H1 (cell line): ENCODE measurements at regions not wholly inside any gene's neighbourhood (a gene's known extent, or its start where the extent isn't known, plus 50 kb on each side); places are given as distances from the start of the nearest gene placed in this dataset.

ENCODE experiments used
- CTCF ChIA-PET: fragments of 300-600 bp; sonication (Branson Sonifier 250); formaldehyde crosslinking; loops from one replicate; lab custom pipeline; 2021; ENCODE audit not compliant: partially characterized antibody; lab: Charles Lee
- POLR2A ChIA-PET: fragments of 300-600 bp; sonication (Branson Sonifier 250); formaldehyde crosslinking; loops from one replicate; lab custom pipeline; 2021; ENCODE audit warnings: inconsistent platforms; ENCODE audit not compliant: partially characterized antibody; lab: Charles Lee
- DNase-seq, 2 experiments: peaks; one replicate each; pipeline versions ENCODE4 v3.0.0 to v3.0.0-alpha.2; 2010 to 2022; ENCODE audit warnings: low spot score in 2 of 2, low read depth in 1 of 2, mixed read lengths in 1 of 2
- FAIRE-seq: peaks from 2 replicates; lab custom pipeline; 2011; peaks lifted over from hg19 to GRCh38; lab: Jason Lieb, UNC
- H2AFZ ChIP-seq: 2 replicates; pipeline ENCODE4 v1.8.1; 2012; ENCODE audit warnings: low read length, inconsistent platforms
- H2AK5ac ChIP-seq: 2 replicates; pipeline ENCODE4 v1.6.1; 2013; ENCODE audit warnings: low read depth, low read length
- H2BK120ac ChIP-seq: replicated peaks from 2 replicates; pipeline ENCODE3; 2013; ENCODE audit warnings: low read depth, low read length, inconsistent platforms
- H2BK12ac ChIP-seq: 2 replicates; pipeline ENCODE4 v1.6.1; 2013; ENCODE audit warnings: low read depth, low read length
- H2BK15ac ChIP-seq: 2 replicates; pipeline ENCODE4 v1.6.1; 2013; ENCODE audit warnings: low read length
- H2BK20ac ChIP-seq: 2 replicates; pipeline ENCODE4 v1.6.1; 2013; ENCODE audit warnings: low read length
- H2BK5ac ChIP-seq: 2 replicates; pipeline ENCODE4 v1.6.1; 2013; ENCODE audit warnings: low read depth, low read length
- H3K14ac ChIP-seq: 2 replicates; pipeline ENCODE4 v1.6.1; 2013; ENCODE audit warnings: inconsistent platforms; ENCODE audit not compliant: insufficient read length
- H3K18ac ChIP-seq: 2 replicates; pipeline ENCODE4 v1.6.1; 2013; ENCODE audit warnings: low read length; ENCODE audit errors: extremely low read depth
- H3K23ac ChIP-seq: 2 replicates; pipeline ENCODE4 v1.6.1; 2013; ENCODE audit warnings: inconsistent platforms; ENCODE audit not compliant: insufficient read length
- H3K23me2 ChIP-seq: 2 replicates; pipeline ENCODE4 v1.6.1; 2013; ENCODE audit warnings: low read depth, low read length
- H3K27ac ChIP-seq: 2 replicates; pipeline ENCODE4 v1.6.1; 2011; ENCODE audit warnings: low read depth, low read length, inconsistent platforms
- H3K27me3 ChIP-seq, 4 experiments: replicated peaks in 1 of 4; 1 replicate in 1 of 4; 2 replicates in 3 of 4; pipeline versions ENCODE4 v1.6.1 to v1.8.1; 2011 to 2013; ENCODE audit warnings: low read length in 3 of 4, mild to moderate bottlenecking in 3 of 4, inconsistent platforms in 2 of 4, mixed read lengths in 2 of 4, moderate library complexity in 1 of 4; ENCODE audit not compliant: control insufficient read depth in 3 of 4, insufficient read depth in 3 of 4; ENCODE audit errors: extremely low read depth in 1 of 4
- H3K36me3 ChIP-seq, 4 experiments: 2 replicates each; pipeline versions ENCODE4 v1.6.1 to v1.8.1; 2011 to 2013; ENCODE audit warnings: mild to moderate bottlenecking in 4 of 4, low read length in 3 of 4, moderate library complexity in 2 of 4, control low read depth in 1 of 4, inconsistent platforms in 1 of 4; ENCODE audit not compliant: insufficient read depth in 4 of 4, control insufficient read depth in 2 of 4
- H3K4ac ChIP-seq: replicated peaks from 2 replicates; pipeline ENCODE3; 2013; ENCODE audit warnings: low read length, low read depth, mixed read lengths, inconsistent platforms; ENCODE audit not compliant: insufficient read length
- H3K4me1 ChIP-seq, 4 experiments: replicated peaks in 1 of 4; 1 replicate in 1 of 4; 2 replicates in 3 of 4; pipeline versions ENCODE4 v1.6.1 to v1.8.1; 2011 to 2013; ENCODE audit warnings: low read length in 3 of 4, inconsistent platforms in 2 of 4, mixed read lengths in 1 of 4; ENCODE audit not compliant: insufficient read depth in 4 of 4, control insufficient read depth in 3 of 4
- H3K4me2 ChIP-seq, 2 experiments: 2 replicates each; pipeline versions ENCODE4 v1.6.1 to v1.8.1; 2011 to 2013; ENCODE audit warnings: low read depth in 2 of 2, low read length in 2 of 2, control low read depth in 1 of 2, inconsistent platforms in 1 of 2, mild to moderate bottlenecking in 1 of 2; ENCODE audit not compliant: insufficient read depth in 1 of 2
- H3K4me3 ChIP-seq, 4 experiments: fragments of 200-600, 300-600 bp in 1 of 4; sonication (generic), shearing (Covaris generic), sonication (Bioruptor Twin) in 1 of 4; 2 replicates each; pipeline versions ENCODE4 v1.5.1 to v1.8.1; 2011 to 2016; ENCODE audit warnings: low read length in 4 of 4, low read depth in 3 of 4, control low read depth in 2 of 4, inconsistent platforms in 2 of 4, mild to moderate bottlenecking in 2 of 4, mixed read lengths in 1 of 4, moderate library complexity in 1 of 4; ENCODE audit not compliant: insufficient read depth in 2 of 4; ENCODE audit errors: extremely low read depth in 1 of 4
- H3K56ac ChIP-seq: replicated peaks from 2 replicates; pipeline ENCODE3; 2013; ENCODE audit warnings: low read depth, mild to moderate bottlenecking, mixed read lengths, low read length, inconsistent platforms; ENCODE audit not compliant: insufficient read length
- H3K79me1 ChIP-seq: 2 replicates; pipeline ENCODE4 v1.6.1; 2013; ENCODE audit warnings: low read depth, low read length, control low read depth
- H3K79me2 ChIP-seq, 2 experiments: 2 replicates each; pipeline versions ENCODE4 v1.6.1 to v1.8.1; 2012 to 2013; ENCODE audit warnings: low read length in 2 of 2, mild to moderate bottlenecking in 2 of 2, inconsistent platforms in 1 of 2; ENCODE audit not compliant: insufficient read depth in 2 of 2, control insufficient read depth in 1 of 2
- H3K9ac ChIP-seq, 4 experiments: replicated peaks in 1 of 4; 1 replicate in 1 of 4; 2 replicates in 3 of 4; pipeline versions ENCODE4 v1.6.1 to v1.8.1; 2011 to 2013; ENCODE audit warnings: low read depth in 3 of 4, low read length in 3 of 4, control low read depth in 2 of 4, mild to moderate bottlenecking in 2 of 4, moderate library complexity in 2 of 4, inconsistent platforms in 1 of 4; ENCODE audit errors: extremely low read depth in 1 of 4
- H3K9me3 ChIP-seq, 2 experiments: 2 replicates each; pipeline versions ENCODE4 v1.6.1 to v1.8.1; 2012 to 2013; ENCODE audit warnings: mild to moderate bottlenecking in 2 of 2, moderate library complexity in 2 of 2, control low read depth in 1 of 2, inconsistent platforms in 1 of 2, low read depth in 1 of 2, low read length in 1 of 2, mixed read lengths in 1 of 2; ENCODE audit not compliant: insufficient read depth in 2 of 2
- H4K20me1 ChIP-seq, 2 experiments: replicated peaks in 1 of 2; 2 replicates each; pipeline versions ENCODE3 to v1.8.1; 2011 to 2013; ENCODE audit warnings: inconsistent platforms in 2 of 2, low read length in 2 of 2, mild to moderate bottlenecking in 1 of 2; ENCODE audit not compliant: insufficient read depth in 2 of 2, control insufficient read depth in 1 of 2
- H4K5ac ChIP-seq: 2 replicates; pipeline ENCODE4 v1.6.1; 2013; ENCODE audit warnings: low read length, low read depth, mixed read lengths, inconsistent platforms; ENCODE audit not compliant: insufficient read length
- H4K8ac ChIP-seq: 2 replicates; pipeline ENCODE4 v1.8.0; 2013; ENCODE audit warnings: mild to moderate bottlenecking, moderate library complexity, low read length, inconsistent platforms; ENCODE audit not compliant: insufficient read depth; ENCODE audit errors: extremely low read depth
- H4K91ac ChIP-seq: replicated peaks from 2 replicates; pipeline ENCODE3; 2013; ENCODE audit warnings: low read length, mixed read lengths, inconsistent platforms; ENCODE audit not compliant: insufficient read length
- GABPA ChIP-seq: IDR thresholded peaks from 2 replicates; pipeline ENCODE4 v1.6.1; 2011; ENCODE audit warnings: mild to moderate bottlenecking, low read length, moderate library complexity, borderline replicate concordance; ENCODE audit not compliant: insufficient read depth
- SAP30 ChIP-seq: fragments of 300-600 bp; sonication (generic); IDR thresholded peaks from 2 replicates; pipeline ENCODE4 v1.7.1; 2012; ENCODE audit warnings: low read length, moderate library complexity, mild to moderate bottlenecking, inconsistent platforms; ENCODE audit not compliant: insufficient read depth, insufficient replicate concordance
- WGBS, 2 experiments: shearing (Covaris generic) in 1 of 2; methylation state at CpG; one replicate each; pipeline versions ENCODE4 v1.1.6 to v1.1.7; 2013 to 2015; ENCODE audit warnings: low lambda C conversion rate in 2 of 2, mixed read lengths in 2 of 2, inconsistent platforms in 1 of 2, low coverage in 1 of 2, missing lambda C conversion rate in 1 of 2; ENCODE audit not compliant: insufficient replicate concordance in 2 of 2, insufficient coverage in 1 of 2, insufficient read length in 1 of 2; ENCODE audit errors: extremely low coverage in 1 of 2, missing lambda C conversion rate in 1 of 2; 5-methylcytosine and 5-hydroxymethylcytosine counted together

- 0 out of 2 replicates have a peak overlapping the region, but pooled peaks have one; percentile 10 for H2BK20ac ChIP-seq
- H3K27me3 ChIP-seq: no peaks in the 10 kb centered on the region
- no peak overlapping the region for H4K91ac ChIP-seq
- H2BK5ac ChIP-seq: peak overlapping the region; percentile 79
- H3K56ac ChIP-seq: no peak overlapping the region
- 23% methylated on average over 10 of the region's 10 CpGs; no CpG with 5 or more reads in 1 of the 2 experiments for WGBS, 2 experiments
- peak overlapping the region; percentile 93; the same call in 1 of the 2 replicates for H4K8ac ChIP-seq
- no peaks in the 10 kb centered on the region for H4K20me1 ChIP-seq
- H2BK120ac ChIP-seq: peak overlapping the region; percentile 8
- H2AK5ac ChIP-seq: no peak overlapping the region; the same call in 1 of the 2 replicates
- H3K36me3 ChIP-seq: no peaks in the 10 kb centered on the region
- peaks cover 0 to 18% (median 14%) of the 10 kb centered on the region in 4 experiments; a peak in 4 of 7 replicates for H3K4me1 ChIP-seq
- peak overlapping the region; percentile 91 for H2BK12ac ChIP-seq
- peaks cover 9% of the 10 kb centered on the region for H3K79me1 ChIP-seq
- no peaks in the 10 kb centered on the region for H3K9me3 ChIP-seq
- no peaks in the 10 kb centered on the region for H3K23me2 ChIP-seq
- H3K79me2 ChIP-seq: peaks cover 12 to 70% of the 10 kb centered on the region in 2 experiments
- ChIA-PET CTCF (interaction anchor here (1.2 to 3.6 kb wide), 7 partner anchors 10 to 76 kb away, joined by 4 to 19 read pairs (median 6); no protein-coding TSS in a partner anchor), POLR2A (interaction anchor here (0.9 to 2.4 kb wide), 6 partner anchors 10 to 44 kb away, joined by 3 to 8 read pairs (median 5); no protein-coding TSS in a partner anchor)
- peak overlapping the region; percentile 60 to 69 for H3K4me2 ChIP-seq
- H2AFZ ChIP-seq: no peak overlapping the region
- DNase-seq (no peak), FAIRE-seq (no peak)
- no peak overlapping the region for H3K4ac ChIP-seq
- peak overlapping the region; percentile 40 for H4K5ac ChIP-seq
- H2BK15ac ChIP-seq: no peak overlapping the region
- H3K18ac ChIP-seq: peak overlapping the region; percentile 52; the same call in 1 of the 2 replicates
- H3K14ac ChIP-seq: no peak overlapping the region
- peak overlapping the region; percentile 72; the same call in 1 of the 2 replicates for H3K27ac ChIP-seq
- peak; percentile 24 for TF ChIP-seq SAP30
- no peak for TF ChIP-seq GABPA
- peak overlapping the region in 2 of 4 experiments; percentile 29 to 49; a peak in 4 of 8 replicates for H3K4me3 ChIP-seq
- H3K9ac ChIP-seq: no peak overlapping the region
- no peak overlapping the region for H3K23ac ChIP-seq
These were observed 62.9 kb upstream of the ULK4 start for GRCh38 chr3:42024591-42025351.
